GM13977 (cell line): ENCODE measurements at regions not wholly inside any gene's neighbourhood (a gene's known extent, or its start where the extent isn't known, plus 50 kb on each side); places are given as distances from the start of the nearest gene placed in this dataset.
"Not testable (repeated sequence)": the region's sequence is repeated elsewhere in the genome, so short reads cannot be mapped to it uniquely, and the experiment has no call there.

Experiments used
- DNase-seq: peaks from one replicate; pipeline ENCODE4 v3.0.0; 2012; ENCODE audit warnings: low spot score
- in situ Hi-C: fragments of 300-500 bp; cut with MboI; formaldehyde crosslinking; loops from one replicate; pipeline ENCODE4 v1.12.0; 2022; ENCODE audit warnings: low sequenced_read_pairs, low pct_unique_long_range_greater_than_20kb, mixed read lengths, inconsistent platforms; ENCODE audit not compliant: unreplicated experiment
- TF ChIP-seq, protein P1 (sequence below): IDR thresholded peaks from 2 replicates; pipeline ENCODE4 v1.5.1; 2012; ENCODE audit warnings: mild to moderate bottlenecking, control low read depth; ENCODE audit not compliant: insufficient read depth; ENCODE audit errors: extremely low read depth, missing control alignments

DNA sequence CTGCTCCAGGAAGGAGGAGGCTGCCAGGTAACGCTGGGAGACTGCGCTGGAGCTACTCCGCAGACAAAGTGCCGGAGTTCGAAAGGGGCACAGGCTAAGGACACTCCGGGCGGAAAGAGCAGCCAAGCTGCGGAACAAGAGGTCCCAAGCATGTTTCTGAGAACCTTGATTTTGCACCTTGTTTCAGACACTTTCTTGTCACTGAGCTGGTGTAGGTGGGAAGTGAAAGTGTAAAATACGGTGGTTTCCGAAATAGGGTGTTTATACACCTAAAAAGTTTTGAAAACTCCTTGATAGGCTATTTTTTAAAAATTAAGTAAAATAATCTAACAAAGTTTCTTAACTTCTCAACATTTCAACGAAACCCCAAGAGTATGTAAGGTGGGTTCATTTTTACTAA lies 278.2 kb downstream of the ANAPC1 start:
- in situ Hi-C loops, DNase-seq: not testable (repeated sequence)

DNA sequence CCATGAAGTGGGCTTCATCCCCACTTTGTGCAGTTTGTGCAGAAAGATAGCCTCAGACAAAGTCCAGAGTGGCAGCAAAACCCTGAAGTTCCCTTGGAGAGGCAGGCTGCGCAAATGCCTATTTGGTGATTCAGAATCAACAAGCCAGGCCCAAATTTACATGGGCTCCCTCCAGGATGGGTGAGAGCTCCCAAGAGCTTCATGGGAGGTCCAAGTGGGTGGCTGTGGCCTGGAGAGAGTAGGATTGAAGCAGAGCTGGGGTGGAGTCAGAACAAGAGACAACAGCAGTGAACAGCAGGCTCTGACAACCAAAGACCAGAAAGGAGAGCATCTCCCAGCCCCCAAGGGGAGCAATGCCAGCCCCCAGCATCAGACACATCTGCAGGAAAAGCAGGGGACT lies 277.4 kb downstream of the ANAPC1 start:
- in situ Hi-C loops, DNase-seq: not testable (repeated sequence)

DNA sequence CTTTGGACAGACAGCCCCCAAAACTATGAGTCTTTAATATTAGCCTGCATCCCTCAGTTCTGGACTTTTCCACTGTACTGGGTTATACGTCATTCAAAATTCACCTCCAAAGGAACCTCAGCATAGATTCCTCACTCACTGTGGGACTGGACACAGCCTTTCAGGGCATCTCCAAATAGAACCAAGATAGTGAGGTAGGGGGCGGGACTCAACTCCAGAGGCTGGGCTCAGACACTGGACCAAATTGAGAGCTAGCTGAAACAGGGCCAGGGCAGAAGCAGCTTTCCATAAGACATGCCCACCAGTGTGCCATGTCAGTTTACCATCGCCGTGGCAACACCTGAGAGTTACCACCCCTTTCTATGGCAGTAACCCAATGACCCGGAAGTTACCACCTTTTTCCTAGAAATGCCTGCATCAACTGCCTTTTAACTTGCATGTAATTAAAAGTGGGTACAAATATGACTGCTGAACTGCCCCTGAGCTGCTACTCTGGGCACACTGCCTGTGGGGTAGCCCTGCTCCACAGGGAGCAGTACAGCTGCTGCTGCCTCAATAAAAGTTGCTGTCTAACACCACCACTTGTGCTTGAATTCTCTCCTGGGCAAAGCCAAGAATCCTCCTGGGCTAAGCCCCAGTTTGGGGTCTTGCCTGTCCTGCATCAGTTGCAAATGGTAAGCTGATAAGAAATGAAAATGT lies 274.7 kb downstream of the ANAPC1 start:
- in situ Hi-C loops, DNase-seq: not testable (repeated sequence)

DNA sequence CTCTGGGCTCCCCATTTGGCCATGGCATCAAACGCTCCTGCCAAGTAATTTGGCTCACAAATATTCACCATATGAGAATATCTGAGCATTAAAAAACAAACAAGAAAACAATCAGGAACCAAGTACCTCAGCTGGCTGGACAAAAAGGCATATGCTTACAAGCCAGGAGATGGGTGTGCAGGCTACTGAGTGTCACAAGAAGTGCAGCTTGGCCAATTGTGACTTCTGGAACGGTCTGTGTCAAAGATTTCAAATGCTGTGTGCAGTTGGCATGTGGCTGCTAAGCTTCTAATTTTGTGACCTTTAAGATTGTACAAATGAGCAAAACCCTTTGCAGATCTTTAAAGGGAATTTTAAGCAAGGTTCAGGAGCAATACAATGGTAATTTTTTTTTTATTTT lies 274.0 kb downstream of the ANAPC1 start:
- in situ Hi-C loops, DNase-seq: not testable (repeated sequence)

DNA sequence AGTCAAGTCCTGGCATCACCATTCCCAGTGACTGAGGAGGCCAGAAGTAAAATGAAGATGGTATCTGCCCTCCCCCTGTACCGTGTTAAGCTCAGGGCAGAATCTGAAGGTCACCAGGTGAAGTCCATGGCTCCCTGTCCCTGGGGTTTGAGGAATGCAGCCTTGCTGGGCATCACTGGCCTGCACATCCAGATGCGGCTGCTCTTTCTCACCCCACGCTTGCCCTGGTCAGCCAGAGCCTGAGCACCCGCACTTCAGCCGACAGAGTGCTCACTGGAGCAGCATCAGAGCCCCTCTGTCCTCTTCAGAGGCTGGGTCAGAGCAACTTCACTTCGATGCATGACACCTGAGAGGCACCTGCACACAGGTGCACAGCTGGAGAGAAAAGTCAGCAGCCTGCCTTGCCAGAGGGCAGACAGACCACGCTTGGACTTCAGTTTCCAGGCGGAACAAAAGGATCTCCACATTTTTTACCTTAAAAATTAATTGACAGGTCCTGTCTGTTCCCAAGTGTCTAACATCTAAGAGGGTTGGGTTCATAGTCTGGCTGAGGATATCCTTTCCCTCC lies 267.3 kb downstream of the ANAPC1 start:
- in situ Hi-C loops = no loop called here
- TF ChIP-seq, protein P1, sequence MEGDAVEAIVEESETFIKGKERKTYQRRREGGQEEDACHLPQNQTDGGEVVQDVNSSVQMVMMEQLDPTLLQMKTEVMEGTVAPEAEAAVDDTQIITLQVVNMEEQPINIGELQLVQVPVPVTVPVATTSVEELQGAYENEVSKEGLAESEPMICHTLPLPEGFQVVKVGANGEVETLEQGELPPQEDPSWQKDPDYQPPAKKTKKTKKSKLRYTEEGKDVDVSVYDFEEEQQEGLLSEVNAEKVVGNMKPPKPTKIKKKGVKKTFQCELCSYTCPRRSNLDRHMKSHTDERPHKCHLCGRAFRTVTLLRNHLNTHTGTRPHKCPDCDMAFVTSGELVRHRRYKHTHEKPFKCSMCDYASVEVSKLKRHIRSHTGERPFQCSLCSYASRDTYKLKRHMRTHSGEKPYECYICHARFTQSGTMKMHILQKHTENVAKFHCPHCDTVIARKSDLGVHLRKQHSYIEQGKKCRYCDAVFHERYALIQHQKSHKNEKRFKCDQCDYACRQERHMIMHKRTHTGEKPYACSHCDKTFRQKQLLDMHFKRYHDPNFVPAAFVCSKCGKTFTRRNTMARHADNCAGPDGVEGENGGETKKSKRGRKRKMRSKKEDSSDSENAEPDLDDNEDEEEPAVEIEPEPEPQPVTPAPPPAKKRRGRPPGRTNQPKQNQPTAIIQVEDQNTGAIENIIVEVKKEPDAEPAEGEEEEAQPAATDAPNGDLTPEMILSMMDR = no peak
- DNase-seq = no peak

DNA sequence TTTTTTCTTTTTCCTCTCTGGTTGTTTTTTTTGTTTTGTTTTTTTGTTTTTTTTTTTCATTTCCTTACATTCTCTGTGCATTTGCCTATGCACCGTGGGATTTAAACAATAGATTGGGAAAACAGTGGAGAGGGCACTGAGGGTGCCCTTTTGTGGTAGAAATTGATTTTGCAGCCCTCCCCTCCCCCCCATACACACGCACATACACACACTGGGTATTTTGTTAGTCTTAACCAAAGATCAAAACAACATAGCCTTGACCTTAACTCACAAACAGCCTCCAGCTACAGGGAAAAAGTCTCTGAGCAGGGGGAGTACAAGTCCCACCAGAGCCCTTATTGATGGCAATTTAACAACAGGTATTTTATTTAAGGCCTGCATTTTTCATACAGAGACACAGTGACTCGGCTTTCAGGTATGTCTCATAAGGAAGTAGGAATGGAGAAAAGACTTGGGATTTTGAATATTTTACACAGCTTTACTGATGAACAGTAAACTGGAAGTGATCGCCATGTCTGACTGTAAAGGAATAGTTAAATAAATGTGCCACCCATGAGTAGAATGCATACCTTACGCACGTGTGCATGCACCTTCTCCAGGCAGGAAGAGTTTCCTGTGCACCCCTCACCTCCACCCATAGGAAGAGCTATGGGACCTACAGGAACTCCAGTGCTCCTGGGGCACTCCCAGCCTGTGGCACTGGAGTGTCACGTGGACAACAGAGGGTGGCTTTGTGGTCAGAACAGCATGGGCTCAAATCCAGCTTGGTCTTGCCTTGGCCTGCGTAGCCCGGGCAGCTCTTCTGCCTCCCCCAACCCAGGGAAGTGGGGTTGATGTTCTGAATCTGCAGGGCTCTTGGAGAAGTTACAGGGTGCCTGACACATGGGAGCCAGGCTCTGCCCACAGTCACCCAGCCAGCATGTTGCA lies 266.4 kb downstream of the ANAPC1 start:
- in situ Hi-C loops = no loop called here
- no peak for DNase-seq
- TF ChIP-seq, protein P1 = no peak

DNA sequence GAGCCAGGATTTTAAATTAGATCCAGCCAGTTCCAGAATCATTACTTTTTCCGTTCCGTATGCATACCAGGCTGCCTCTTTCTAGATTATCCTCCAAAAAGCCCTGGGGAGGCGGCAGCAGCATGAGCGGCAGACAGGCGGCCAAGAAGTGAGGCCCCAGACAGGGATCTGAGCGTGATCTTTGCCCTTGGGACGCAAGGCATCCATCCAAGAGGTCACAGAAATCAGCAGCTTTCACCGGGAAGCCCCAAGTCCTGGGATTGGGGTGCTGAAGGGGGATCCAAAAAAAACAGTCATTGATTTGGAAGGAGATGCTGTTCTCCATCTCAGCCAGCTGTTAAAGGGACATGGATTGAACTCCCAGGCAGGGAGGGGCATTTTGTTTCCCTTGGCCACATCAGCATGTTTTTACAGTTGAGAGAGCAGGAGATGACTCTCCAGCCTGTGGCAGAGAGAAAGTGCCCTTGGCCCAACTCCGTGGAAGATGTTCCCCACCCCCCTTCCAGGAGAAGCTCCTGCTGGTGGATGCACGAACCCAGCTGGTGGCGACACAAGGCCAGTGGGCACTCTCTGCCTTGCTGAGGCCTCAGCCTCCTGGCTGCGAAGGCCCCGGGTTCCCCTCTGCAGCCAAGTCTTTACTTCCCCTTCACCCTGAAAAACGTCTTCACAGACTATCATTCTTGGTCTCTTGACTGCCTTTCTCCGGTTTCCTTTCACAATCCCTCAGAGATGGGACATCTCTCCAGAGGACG lies 265.6 kb downstream of the ANAPC1 start:
- TF ChIP-seq, protein P1 = no peak
- DNase-seq = no peak
- in situ Hi-C loops = no loop called here

DNA sequence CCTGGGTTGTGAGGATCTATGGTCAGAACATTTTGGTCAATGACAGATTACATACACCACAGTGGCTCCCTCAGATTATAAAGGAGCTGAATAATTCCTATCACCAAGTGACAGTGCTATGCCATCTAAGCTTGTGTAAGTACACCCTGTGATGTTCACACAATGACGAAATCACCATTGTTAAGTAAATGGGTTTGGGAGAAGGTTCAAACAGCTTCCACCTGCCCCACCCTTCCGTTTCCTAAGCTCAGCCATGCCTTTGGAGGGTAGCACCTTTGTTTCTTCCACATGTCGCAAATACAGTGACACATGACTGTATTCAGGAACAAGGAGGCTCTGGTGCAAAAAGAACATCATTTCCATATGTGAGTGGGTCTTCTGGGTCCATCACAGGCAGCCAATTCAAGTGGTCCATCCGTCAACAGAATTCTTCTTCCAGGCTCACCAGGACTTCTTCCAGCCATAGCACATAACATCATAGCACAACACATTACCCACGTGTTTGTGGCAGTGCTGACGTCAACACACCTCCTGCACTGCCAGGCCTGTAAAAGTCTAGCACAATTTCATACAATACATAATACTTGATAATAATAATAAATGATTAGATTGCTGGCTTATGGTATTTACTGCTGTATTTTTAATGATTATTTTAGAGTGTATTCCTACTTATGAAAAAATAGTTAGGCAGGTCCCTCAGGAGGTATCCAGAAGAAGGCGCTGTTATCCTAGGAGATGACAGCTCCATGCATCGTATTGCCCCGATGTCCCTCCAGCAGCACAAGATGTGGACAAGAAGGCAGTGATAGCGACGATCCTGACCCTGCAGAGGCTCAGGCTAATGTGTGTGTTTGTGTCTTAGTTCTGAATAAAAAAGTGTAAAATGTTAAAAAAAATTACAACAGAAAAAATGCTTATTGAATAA lies 264.8 kb downstream of the ANAPC1 start:
- TF ChIP-seq, protein P1 = peak; percentile 19
- DNase-seq = no peak
- in situ Hi-C loops = no loop called here
